ENCODE measurements at regions not wholly inside any gene's neighbourhood (a gene's known extent, or its start where the extent isn't known, plus 50 kb on each side); places are given as distances from the start of the nearest gene placed in this dataset.

- no peak overlapping the region for H3K27ac ChIP-seq (ENCODE audit: low read depth in 1 of 2, low read length in 1 of 2)
- no peak for ATAC-seq (ENCODE audit: insufficient read depth, low FRiP score)
- H3K9ac ChIP-seq (ENCODE audit: insufficient read depth in 1 of 2, low read length in 2 of 2) = no peak overlapping the region
- no peaks in the 10 kb centered on the region for H3K27me3 ChIP-seq (ENCODE audit: control insufficient read depth in 3 of 3, insufficient read depth in 3 of 3, low read length in 2 of 3)
- DNase-seq = no peak
- TF ChIP-seq CTCF (IDR thresholded peaks at IDR 0.05; ENCODE audit: control extremely low read depth, extremely low read depth) = no peak
- no peaks in the 10 kb centered on the region for H3K4me1 ChIP-seq (ENCODE audit: control insufficient read depth in 5 of 5, insufficient read depth in 5 of 5, low read length in 5 of 5)
- H3K4me3 ChIP-seq = no peak overlapping the region
- H3K36me3 ChIP-seq (ENCODE audit: control insufficient read depth in 4 of 4, insufficient read depth in 4 of 4, low read length in 4 of 4) = no peaks in the 10 kb centered on the region
- WGBS, 2 donors = 66 to 75% methylated on average over 2 of the region's 2 CpGs
- no peaks in the 10 kb centered on the region for H3K9me3 ChIP-seq (ENCODE audit: control insufficient read depth in 4 of 4, insufficient read depth in 3 of 4, low read length in 3 of 4)
Measured at GRCh38 chr4:65983061-65983460, 312.8 kb upstream of the EPHA5 start.

GRCh38 chr4:65976287-65976686 lies 306.0 kb upstream of the EPHA5 start:
- 82 to 85% methylated on average over 2 of the region's 2 CpGs for WGBS, 2 donors

GRCh38 chr4:65973186-65973585 lies 302.9 kb upstream of the EPHA5 start:
- 55 to 69% methylated on average over 9 of the region's 9 CpGs for WGBS, 2 donors
- DNase-seq = no peak
- no peak overlapping the region for H3K4me3 ChIP-seq
- H3K9ac ChIP-seq (ENCODE audit: insufficient read depth in 1 of 2, low read length in 2 of 2) = no peak overlapping the region
- H3K27me3 ChIP-seq (ENCODE audit: control insufficient read depth in 3 of 3, insufficient read depth in 3 of 3, low read length in 2 of 3) = no peaks in the 10 kb centered on the region
- H3K27ac ChIP-seq (ENCODE audit: low read depth in 1 of 2, low read length in 1 of 2) = no peak overlapping the region
- H3K9me3 ChIP-seq (ENCODE audit: control insufficient read depth in 4 of 4, insufficient read depth in 3 of 4, low read length in 3 of 4) = no peaks in the 10 kb centered on the region
- no peaks in the 10 kb centered on the region for H3K36me3 ChIP-seq (ENCODE audit: control insufficient read depth in 4 of 4, insufficient read depth in 4 of 4, low read length in 4 of 4)
- H3K4me1 ChIP-seq (ENCODE audit: control insufficient read depth in 5 of 5, insufficient read depth in 5 of 5, low read length in 5 of 5) = no peaks in the 10 kb centered on the region
- TF ChIP-seq CTCF (IDR thresholded peaks at IDR 0.05; ENCODE audit: control extremely low read depth, extremely low read depth) = no peak
- ATAC-seq (ENCODE audit: insufficient read depth, low FRiP score) = no peak

More at GRCh38 chr4:65976287-65976686, 306.0 kb upstream of the EPHA5 start:
- no peak overlapping the region for H3K4me3 ChIP-seq
- no peaks in the 10 kb centered on the region for H3K4me1 ChIP-seq (ENCODE audit: control insufficient read depth in 5 of 5, insufficient read depth in 5 of 5, low read length in 5 of 5)
- H3K36me3 ChIP-seq (ENCODE audit: control insufficient read depth in 4 of 4, insufficient read depth in 4 of 4, low read length in 4 of 4) = no peaks in the 10 kb centered on the region
- no peak overlapping the region for H3K9ac ChIP-seq (ENCODE audit: insufficient read depth in 1 of 2, low read length in 2 of 2)
- ATAC-seq (ENCODE audit: insufficient read depth, low FRiP score) (no peak), DNase-seq (no peak)
- no peaks in the 10 kb centered on the region for H3K27me3 ChIP-seq (ENCODE audit: control insufficient read depth in 3 of 3, insufficient read depth in 3 of 3, low read length in 2 of 3)
- TF ChIP-seq CTCF (IDR thresholded peaks at IDR 0.05; ENCODE audit: control extremely low read depth, extremely low read depth) = no peak
- H3K27ac ChIP-seq (ENCODE audit: low read depth in 1 of 2, low read length in 1 of 2) = no peak overlapping the region
- H3K9me3 ChIP-seq (ENCODE audit: control insufficient read depth in 4 of 4, insufficient read depth in 3 of 4, low read length in 3 of 4) = no peaks in the 10 kb centered on the region

- no peaks in the 10 kb centered on the region for H3K36me3 ChIP-seq (ENCODE audit: control insufficient read depth in 4 of 4, insufficient read depth in 4 of 4, low read length in 4 of 4)
- no peaks in the 10 kb centered on the region for H3K4me1 ChIP-seq (ENCODE audit: control insufficient read depth in 5 of 5, insufficient read depth in 5 of 5, low read length in 5 of 5)
- DNase-seq (no peak), ATAC-seq (ENCODE audit: insufficient read depth, low FRiP score) (no peak)
- H3K27me3 ChIP-seq (ENCODE audit: control insufficient read depth in 3 of 3, insufficient read depth in 3 of 3, low read length in 2 of 3) = no peaks in the 10 kb centered on the region
- H3K27ac ChIP-seq (ENCODE audit: low read depth in 1 of 2, low read length in 1 of 2) = no peak overlapping the region
- no peak for TF ChIP-seq CTCF (IDR thresholded peaks at IDR 0.05; ENCODE audit: control extremely low read depth, extremely low read depth)
- no peaks in the 10 kb centered on the region for H3K9me3 ChIP-seq (ENCODE audit: control insufficient read depth in 4 of 4, insufficient read depth in 3 of 4, low read length in 3 of 4)
- H3K9ac ChIP-seq (ENCODE audit: insufficient read depth in 1 of 2, low read length in 2 of 2) = no peak overlapping the region
- no peak overlapping the region for H3K4me3 ChIP-seq
- WGBS, 2 donors = 40 to 42% methylated on average over 2 of the region's 2 CpGs
Measured at GRCh38 chr4:65971686-65972085, 301.4 kb upstream of the EPHA5 start.

Measured in lung (tissue), 11 donors.